ENCODE measurements at regions not wholly inside any gene's neighbourhood (a gene's known extent, or its start where the extent isn't known, plus 50 kb on each side); places are given as distances from the start of the nearest gene placed in this dataset.

DNA sequence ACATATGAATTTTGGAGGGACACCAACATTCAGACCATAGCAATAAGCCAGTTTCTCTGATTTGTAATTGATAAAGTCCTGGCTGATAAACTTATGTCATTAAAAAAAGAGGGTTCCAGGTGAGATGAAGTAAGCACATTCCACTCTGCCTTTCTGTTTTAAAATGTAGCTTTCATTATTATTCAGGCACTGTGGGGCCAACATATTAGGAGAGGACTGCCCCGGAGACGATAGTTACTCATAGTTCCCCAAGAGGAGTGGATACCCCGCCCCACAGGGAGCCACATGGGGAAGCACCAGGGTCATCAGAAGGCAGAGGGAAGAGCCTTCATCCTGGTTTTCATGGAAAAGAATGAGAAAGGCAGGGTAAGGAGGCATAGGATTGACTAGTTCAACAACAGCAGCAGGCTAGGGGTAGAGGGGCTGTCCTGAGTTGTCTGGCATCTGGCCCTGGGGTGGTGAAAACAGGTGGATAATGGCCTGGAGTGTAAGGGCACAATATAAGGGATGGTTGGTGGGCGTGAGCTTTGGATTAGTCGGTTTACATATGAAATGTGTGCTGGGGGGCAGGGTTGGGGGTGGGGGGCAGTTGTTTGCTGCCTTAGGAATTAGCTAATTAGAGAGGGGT, 78.7 kb upstream of the PROK2 start:
- TF ChIP-seq, protein P1, sequence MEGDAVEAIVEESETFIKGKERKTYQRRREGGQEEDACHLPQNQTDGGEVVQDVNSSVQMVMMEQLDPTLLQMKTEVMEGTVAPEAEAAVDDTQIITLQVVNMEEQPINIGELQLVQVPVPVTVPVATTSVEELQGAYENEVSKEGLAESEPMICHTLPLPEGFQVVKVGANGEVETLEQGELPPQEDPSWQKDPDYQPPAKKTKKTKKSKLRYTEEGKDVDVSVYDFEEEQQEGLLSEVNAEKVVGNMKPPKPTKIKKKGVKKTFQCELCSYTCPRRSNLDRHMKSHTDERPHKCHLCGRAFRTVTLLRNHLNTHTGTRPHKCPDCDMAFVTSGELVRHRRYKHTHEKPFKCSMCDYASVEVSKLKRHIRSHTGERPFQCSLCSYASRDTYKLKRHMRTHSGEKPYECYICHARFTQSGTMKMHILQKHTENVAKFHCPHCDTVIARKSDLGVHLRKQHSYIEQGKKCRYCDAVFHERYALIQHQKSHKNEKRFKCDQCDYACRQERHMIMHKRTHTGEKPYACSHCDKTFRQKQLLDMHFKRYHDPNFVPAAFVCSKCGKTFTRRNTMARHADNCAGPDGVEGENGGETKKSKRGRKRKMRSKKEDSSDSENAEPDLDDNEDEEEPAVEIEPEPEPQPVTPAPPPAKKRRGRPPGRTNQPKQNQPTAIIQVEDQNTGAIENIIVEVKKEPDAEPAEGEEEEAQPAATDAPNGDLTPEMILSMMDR (IDR thresholded peaks at IDR 0.05), result no peak
- TF ChIP-seq POLR2A (IDR thresholded peaks at IDR 0.05), result no peak

All from vagina (tissue), 2 donors.